HAP-1 (cell line): ENCODE measurements at regions not wholly inside any gene's neighbourhood (a gene's known extent, or its start where the extent isn't known, plus 50 kb on each side); places are given as distances from the start of the nearest gene placed in this dataset.
A peak's percentile ranks its signal among the peaks of the same experiment; 100 is the strongest.

Source experiments
- DNase-seq, 2 experiments: peaks; one replicate each; pipeline ENCODE4 v3.0.0-alpha.2; 2016 to 2020; ENCODE audit warnings: low spot score in 2 of 2
- H3K27me3 ChIP-seq: fragments of 250-450 bp; sonication (Bioruptor Pico); 2 replicates; pipeline ENCODE4 v1.5.1; 2020; ENCODE audit warnings: low read depth, mild to moderate bottlenecking, moderate library complexity
- H3K36me3 ChIP-seq: fragments of 250-450 bp; sonication (Bioruptor Pico); replicated peaks from 2 replicates; pipeline ENCODE4 v1.5.1; 2020; ENCODE audit warnings: mild to moderate bottlenecking
- H3K4me1 ChIP-seq: fragments of 250-450 bp; sonication (Bioruptor Pico); 2 replicates; pipeline ENCODE4 v1.5.1; 2020; ENCODE audit warnings: mild to moderate bottlenecking
- H3K4me3 ChIP-seq: fragments of 250-450 bp; sonication (Bioruptor Pico); 2 replicates; pipeline ENCODE4 v1.5.1; 2020; ENCODE audit warnings: mild to moderate bottlenecking, moderate library complexity
- H3K9me3 ChIP-seq: fragments of 250-450 bp; sonication (Bioruptor Pico); 2 replicates; pipeline ENCODE4 v1.5.1; 2020; ENCODE audit warnings: mild to moderate bottlenecking, moderate library complexity
- in situ Hi-C: fragments of 300-500 bp; cut with MboI; formaldehyde crosslinking; loops from 3 replicates; pipeline ENCODE4 v1.14.3; 2020; ENCODE audit warnings: low sequenced_read_pairs, inconsistent platforms, mixed read lengths

GRCh38 chr5:159504106-159504856 is 174.0 kb upstream of the IL12B start:
- no peak for DNase-seq
- Histone ChIP-seq H3K4me1 (no peaks in the 10 kb centered on the region), H3K4me3 (no peak overlapping the region), H3K9me3 (no peaks in the 10 kb centered on the region), H3K36me3 (no peaks in the 10 kb centered on the region), H3K27me3 (no peaks in the 10 kb centered on the region)
- in situ Hi-C loops = no loop called here

- no peak overlapping the region for H3K4me3 ChIP-seq
- H3K27me3 ChIP-seq = no peaks in the 10 kb centered on the region
- no peak for DNase-seq
- no peaks in the 10 kb centered on the region for H3K4me1 ChIP-seq
- H3K36me3 ChIP-seq = no peaks in the 10 kb centered on the region
- no peaks in the 10 kb centered on the region for H3K9me3 ChIP-seq
- in situ Hi-C loops = no loop called here
Observed at GRCh38 chr5:159504857-159505304, 174.6 kb upstream of the IL12B start.

GRCh38 chr5:159507055-159507454 is 176.8 kb upstream of the IL12B start:
- Histone ChIP-seq H3K9me3 (no peaks in the 10 kb centered on the region), H3K27me3 (no peaks in the 10 kb centered on the region), H3K4me3 (no peak overlapping the region), H3K4me1 (no peaks in the 10 kb centered on the region), H3K36me3 (no peaks in the 10 kb centered on the region)
- DNase-seq = no peak
- in situ Hi-C loops = no loop called here

- H3K27me3 ChIP-seq = no peaks in the 10 kb centered on the region
- no peaks in the 10 kb centered on the region for H3K36me3 ChIP-seq
- H3K9me3 ChIP-seq = no peaks in the 10 kb centered on the region
- H3K4me1 ChIP-seq = no peaks in the 10 kb centered on the region
- in situ Hi-C loops = no loop called here
- no peak overlapping the region for H3K4me3 ChIP-seq
- DNase-seq = no peak
Observed at GRCh38 chr5:159507661-159508060, 177.4 kb upstream of the IL12B start.

- in situ Hi-C loops = no loop called here
- H3K9me3 ChIP-seq = no peaks in the 10 kb centered on the region
- H3K27me3 ChIP-seq = no peaks in the 10 kb centered on the region
- H3K36me3 ChIP-seq = no peaks in the 10 kb centered on the region
- DNase-seq = no peak
- no peak overlapping the region for H3K4me3 ChIP-seq
- no peaks in the 10 kb centered on the region for H3K4me1 ChIP-seq
Observed at GRCh38 chr5:159508344-159508743, 178.1 kb upstream of the IL12B start.

- H3K27me3 ChIP-seq = no peaks in the 10 kb centered on the region
- DNase-seq = no peak
- H3K4me1 ChIP-seq = no peaks in the 10 kb centered on the region
- H3K36me3 ChIP-seq = no peaks in the 10 kb centered on the region
- in situ Hi-C loops = no loop called here
- no peak overlapping the region for H3K4me3 ChIP-seq
- no peaks in the 10 kb centered on the region for H3K9me3 ChIP-seq
Observed at GRCh38 chr5:159509002-159509660, 178.8 kb upstream of the IL12B start.

GRCh38 chr5:159510282-159510681 is 180.0 kb upstream of the IL12B start:
- H3K4me1 ChIP-seq = no peaks in the 10 kb centered on the region
- in situ Hi-C loops = no loop called here
- peak in 1 of 2 experiments; percentile 15 for DNase-seq

GRCh38 chr5:159511570-159511969 is 181.3 kb upstream of the IL12B start:
- Histone ChIP-seq H3K9me3 (no peaks in the 10 kb centered on the region), H3K27me3 (no peaks in the 10 kb centered on the region), H3K4me3 (no peak overlapping the region), H3K4me1 (no peaks in the 10 kb centered on the region), H3K36me3 (no peaks in the 10 kb centered on the region)
- no peak for DNase-seq
- in situ Hi-C loops = no loop called here

More at GRCh38 chr5:159510282-159510681, 180.0 kb upstream of the IL12B start:
- no peak overlapping the region for H3K4me3 ChIP-seq
- no peaks in the 10 kb centered on the region for H3K27me3 ChIP-seq
- H3K9me3 ChIP-seq = no peaks in the 10 kb centered on the region
- no peaks in the 10 kb centered on the region for H3K36me3 ChIP-seq

GRCh38 chr5:159512064-159512463 is 181.8 kb upstream of the IL12B start:
- Histone ChIP-seq H3K36me3 (no peaks in the 10 kb centered on the region), H3K4me1 (no peaks in the 10 kb centered on the region), H3K9me3 (no peaks in the 10 kb centered on the region), H3K4me3 (no peak overlapping the region), H3K27me3 (no peaks in the 10 kb centered on the region)
- in situ Hi-C loops = no loop called here
- no peak for DNase-seq

- in situ Hi-C loops = no loop called here
- no peak for DNase-seq
- Histone ChIP-seq H3K27me3 (no peaks in the 10 kb centered on the region), H3K4me3 (no peak overlapping the region), H3K36me3 (no peaks in the 10 kb centered on the region), H3K4me1 (no peaks in the 10 kb centered on the region), H3K9me3 (no peaks in the 10 kb centered on the region)
Observed at GRCh38 chr5:159514229-159514810, 184.0 kb upstream of the IL12B start.

- Histone ChIP-seq H3K36me3 (no peaks in the 10 kb centered on the region), H3K4me1 (no peaks in the 10 kb centered on the region), H3K9me3 (no peaks in the 10 kb centered on the region), H3K27me3 (no peaks in the 10 kb centered on the region), H3K4me3 (no peak overlapping the region)
- no peak for DNase-seq
- in situ Hi-C loops = no loop called here
Observed at GRCh38 chr5:159515197-159515596, 184.9 kb upstream of the IL12B start.

- no peaks in the 10 kb centered on the region for H3K36me3 ChIP-seq
- in situ Hi-C loops = no loop called here
- no peak overlapping the region for H3K4me3 ChIP-seq
- no peaks in the 10 kb centered on the region for H3K9me3 ChIP-seq
- no peaks in the 10 kb centered on the region for H3K4me1 ChIP-seq
- H3K27me3 ChIP-seq = no peaks in the 10 kb centered on the region
- peak in 1 of 2 experiments; percentile 60 for DNase-seq
Observed at GRCh38 chr5:159515909-159516415, 185.7 kb upstream of the IL12B start.

- Histone ChIP-seq H3K4me3 (no peak overlapping the region), H3K36me3 (no peaks in the 10 kb centered on the region), H3K4me1 (no peaks in the 10 kb centered on the region), H3K9me3 (no peaks in the 10 kb centered on the region), H3K27me3 (no peaks in the 10 kb centered on the region)
- DNase-seq = no peak
- in situ Hi-C loops = no loop called here
Observed at GRCh38 chr5:159518371-159518770, 188.1 kb upstream of the IL12B start.

GRCh38 chr5:159519365-159519764 is 189.1 kb upstream of the IL12B start:
- Histone ChIP-seq H3K9me3 (no peaks in the 10 kb centered on the region), H3K36me3 (no peaks in the 10 kb centered on the region), H3K4me1 (no peaks in the 10 kb centered on the region), H3K4me3 (no peak overlapping the region), H3K27me3 (no peaks in the 10 kb centered on the region)
- in situ Hi-C loops = no loop called here
- no peak for DNase-seq
